ENCODE measurements at regions not wholly inside any gene's neighbourhood (a gene's known extent, or its start where the extent isn't known, plus 50 kb on each side); places are given as distances from the start of the nearest gene placed in this dataset.
"Not testable (repeated sequence)": the region's sequence is repeated elsewhere in the genome, so short reads cannot be mapped to it uniquely, and the experiment has no call there.

DNA sequence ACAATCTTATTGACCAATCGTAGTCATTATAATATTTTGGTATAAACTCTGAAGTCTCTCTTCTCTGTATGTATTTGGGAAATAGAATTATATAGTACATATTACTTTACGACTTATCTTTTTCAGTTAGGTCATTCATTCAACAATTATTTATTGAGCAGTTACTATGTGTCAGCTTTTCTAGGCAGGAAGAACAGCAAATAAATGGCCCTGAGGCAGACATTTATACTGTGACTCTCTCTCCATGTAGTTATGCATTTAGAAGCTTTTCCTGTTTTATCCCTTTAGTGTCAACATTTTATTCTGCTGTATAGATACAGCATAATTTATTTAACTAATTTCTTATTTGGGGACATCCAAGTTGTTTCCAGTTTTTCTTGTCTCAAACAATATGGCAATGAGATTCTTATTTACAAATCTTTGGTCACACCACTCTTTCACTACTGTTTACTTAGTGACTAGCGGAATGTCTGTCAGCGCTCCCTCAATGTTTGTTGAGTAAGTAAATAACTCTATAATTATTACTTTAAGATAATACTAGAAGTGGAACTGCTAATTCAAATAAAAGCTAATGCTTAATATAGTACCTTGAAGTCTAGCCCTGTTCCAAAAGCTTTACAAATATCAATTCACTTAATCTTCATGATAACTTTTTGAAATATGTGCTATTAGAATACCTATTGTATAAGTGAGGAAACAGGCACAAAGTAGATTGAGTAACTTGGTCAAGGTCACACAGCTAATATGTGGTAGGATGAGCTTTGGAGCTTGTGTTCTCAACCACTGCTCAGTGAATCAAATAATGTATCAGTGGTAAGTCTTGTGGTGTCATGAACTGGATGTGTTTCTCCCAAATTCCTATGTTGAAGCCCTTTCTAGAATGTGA, 465.6 kb downstream of the SIPA1L2 start:
- no peak for DNase-seq (ENCODE audit: low read depth)

DNA sequence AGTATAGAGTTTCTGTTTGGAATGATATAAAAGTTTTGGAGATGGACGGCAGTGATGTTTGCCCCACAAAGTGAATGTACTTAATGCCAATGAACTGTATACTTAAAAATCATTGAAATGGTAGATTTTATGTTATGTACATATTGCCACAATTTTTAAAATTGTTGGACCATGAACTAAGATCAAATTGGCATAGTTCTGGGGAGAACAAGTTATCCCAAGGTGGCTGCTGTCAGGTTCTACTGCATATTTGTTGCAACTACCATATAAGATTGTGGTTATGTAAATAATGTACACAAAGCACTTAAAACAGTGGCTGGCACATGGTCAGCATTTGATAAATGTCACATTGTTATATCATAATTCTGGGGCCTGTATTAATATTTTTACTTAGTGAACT, 466.4 kb downstream of the SIPA1L2 start:
- no peak for DNase-seq (ENCODE audit: low read depth)

GRCh38 chr1:232162001-232162400, 467.9 kb downstream of the SIPA1L2 start:
- no peak for DNase-seq (ENCODE audit: low read depth)

DNA sequence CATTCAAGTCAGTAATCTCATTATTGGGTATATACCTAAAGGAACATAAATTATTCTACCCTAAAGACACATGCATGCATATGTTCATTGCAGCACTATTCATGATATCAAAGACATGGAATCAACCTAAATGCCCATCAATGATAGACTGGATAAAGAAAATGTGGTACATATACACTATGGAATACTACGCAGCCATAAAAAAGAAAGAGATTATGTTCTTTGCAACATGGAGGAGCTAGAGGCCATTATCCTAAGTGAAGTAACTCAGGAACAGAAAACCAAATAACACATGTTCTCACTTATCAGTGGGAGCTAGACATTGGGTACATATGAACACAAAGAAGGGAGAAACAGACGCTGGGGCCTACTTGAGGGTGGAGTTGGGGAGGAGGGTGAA, 471.4 kb downstream of the SIPA1L2 start:
- not testable (repeated sequence) for DNase-seq (ENCODE audit: low read depth)

DNA sequence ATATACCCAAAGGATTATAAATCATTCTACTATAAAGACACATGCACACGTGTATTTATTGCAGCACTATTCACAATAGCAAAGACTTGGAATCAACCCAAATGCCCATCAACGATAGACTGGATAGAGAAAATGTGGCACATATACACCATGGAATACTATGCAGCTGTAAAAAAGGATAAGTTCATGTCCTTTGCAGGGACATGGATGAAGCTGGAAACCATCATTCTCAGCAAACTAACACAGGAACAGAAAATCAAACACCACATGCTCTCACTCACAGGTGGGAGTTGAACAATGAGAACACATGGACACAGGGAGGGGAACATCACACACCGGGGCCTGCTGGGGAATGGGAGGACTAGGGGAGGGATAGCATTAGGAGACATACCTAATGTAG, 473.9 kb downstream of the SIPA1L2 start:
- not testable (repeated sequence) for DNase-seq (ENCODE audit: low read depth)

DNA sequence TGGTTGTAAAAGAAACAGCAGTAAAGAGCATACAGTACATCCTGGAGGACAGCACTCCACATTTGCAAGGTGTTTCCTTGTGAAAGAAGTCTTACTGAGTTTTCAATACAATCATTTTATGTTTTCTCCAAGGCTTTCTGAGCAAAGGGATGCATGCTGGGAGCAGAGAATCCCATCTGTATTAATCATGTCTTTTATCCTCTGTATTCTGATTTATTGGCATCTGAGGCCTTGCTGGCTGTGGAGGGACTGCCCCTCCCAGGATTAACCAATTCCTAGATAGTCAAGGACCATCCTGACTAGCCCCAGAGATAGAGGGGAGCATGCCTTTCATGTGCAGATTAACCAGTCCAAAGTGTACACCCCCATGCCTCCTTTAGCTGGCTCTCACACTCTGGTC, 476.3 kb downstream of the SIPA1L2 start:
- DNase-seq (ENCODE audit: low read depth) = no peak

GRCh38 chr1:232150770-232151548, 479.0 kb downstream of the SIPA1L2 start:
- DNase-seq (ENCODE audit: low read depth) = no peak

GRCh38 chr1:232149287-232150201, 480.4 kb downstream of the SIPA1L2 start:
- peak; percentile 60 for DNase-seq (ENCODE audit: low read depth)

DNA sequence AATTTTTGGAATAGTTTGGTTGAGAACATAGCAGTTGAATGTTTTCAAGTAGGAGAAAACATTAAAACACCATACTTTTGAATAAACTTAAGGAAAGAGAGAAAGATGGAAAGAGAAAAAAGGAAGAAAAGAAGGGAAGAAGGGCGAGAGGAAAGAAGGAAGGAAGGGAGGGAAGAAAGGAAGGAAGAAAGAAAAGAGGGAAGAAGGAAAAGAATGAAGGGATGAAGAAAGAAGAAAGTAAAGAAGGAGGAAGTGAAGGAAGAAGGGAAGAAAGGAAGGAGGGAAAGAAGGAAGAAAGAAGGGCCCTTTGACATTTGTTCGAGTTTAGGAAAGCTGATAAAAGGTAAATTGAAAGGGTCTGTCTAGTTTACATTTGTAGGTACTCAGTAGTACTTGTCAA, 482.7 kb downstream of the SIPA1L2 start:
- no peak for DNase-seq (ENCODE audit: low read depth)

- DNase-seq (ENCODE audit: low read depth) = no peak
Measured at GRCh38 chr1:232146514-232146913, 483.4 kb downstream of the SIPA1L2 start.

- DNase-seq (ENCODE audit: low read depth) = no peak
Measured at GRCh38 chr1:232145768-232146167, 484.2 kb downstream of the SIPA1L2 start.

- no peak for DNase-seq (ENCODE audit: low read depth)
Measured at GRCh38 chr1:232144696-232145230, 485.2 kb downstream of the SIPA1L2 start.

DNA sequence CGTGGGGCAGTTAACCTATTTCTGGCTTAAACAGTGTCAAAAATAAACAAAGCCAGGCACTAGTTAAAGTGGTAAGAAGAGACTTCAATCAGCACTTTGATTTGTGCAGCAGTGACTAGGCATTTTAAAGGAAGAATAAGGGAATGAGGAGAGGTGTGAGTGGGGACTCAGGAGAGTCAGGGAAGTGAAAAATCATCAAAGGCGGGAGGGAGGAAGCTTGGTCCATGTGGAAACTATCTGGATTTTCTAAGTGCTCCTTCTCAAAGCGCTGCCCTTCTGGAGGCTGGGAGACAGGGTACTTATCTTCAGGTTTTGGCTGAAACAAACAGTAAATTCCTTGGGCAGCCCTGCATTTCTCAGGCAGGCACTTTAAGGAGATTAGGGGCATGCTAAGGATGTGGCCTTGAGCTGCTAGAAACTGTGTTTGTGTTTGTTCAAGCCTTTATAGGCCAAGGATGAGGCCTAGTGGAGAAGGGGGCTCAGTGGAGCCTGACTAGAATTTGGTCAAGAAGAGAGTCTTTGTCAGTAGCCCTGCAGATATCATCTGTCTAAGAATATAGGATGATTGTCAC, 486.5 kb downstream of the SIPA1L2 start:
- no peak for DNase-seq (ENCODE audit: low read depth)

DNA sequence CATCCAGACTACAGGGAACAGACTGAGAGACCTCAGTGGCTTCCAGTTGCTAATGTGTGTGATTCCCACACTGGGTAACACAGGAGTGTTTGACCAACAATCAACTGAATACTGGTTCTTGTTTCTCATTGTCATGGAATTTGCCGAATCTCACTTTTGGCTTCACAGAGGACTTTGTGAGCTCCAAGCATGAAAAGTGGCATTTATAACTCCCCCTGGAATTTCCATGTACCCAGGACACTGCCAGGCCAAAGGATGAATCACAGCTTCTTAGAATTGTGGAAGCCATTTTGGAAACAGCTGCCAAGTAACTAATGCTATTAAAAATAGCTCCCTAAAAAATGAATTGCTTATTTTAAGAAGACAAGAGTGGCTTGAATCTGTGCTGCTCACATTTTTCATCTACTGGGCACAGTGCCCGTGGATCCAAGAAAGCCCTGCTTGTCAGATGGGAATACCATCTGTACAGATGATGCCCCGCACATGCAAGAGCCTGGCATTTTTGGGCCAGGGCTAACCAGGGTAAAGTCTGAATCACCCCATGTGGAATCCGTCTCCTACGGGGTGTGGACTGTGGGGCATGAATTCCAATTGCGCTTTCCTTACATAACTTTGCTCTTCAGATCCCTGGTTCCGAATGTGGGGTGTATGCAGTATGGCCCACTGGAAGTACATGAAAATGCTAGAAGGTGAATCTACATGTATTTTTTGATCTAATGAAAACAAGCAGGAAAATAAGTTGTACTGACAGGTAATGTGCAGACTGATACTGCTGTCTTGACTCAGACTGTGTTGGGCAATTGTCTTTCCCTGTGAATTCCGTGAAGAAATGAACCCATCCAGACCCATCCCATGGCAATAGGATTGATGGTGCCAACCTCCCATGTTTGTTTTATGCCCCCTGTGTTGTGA, 487.3 kb downstream of the SIPA1L2 start:
- peak; percentile 97 for DNase-seq (ENCODE audit: low read depth)

DNA sequence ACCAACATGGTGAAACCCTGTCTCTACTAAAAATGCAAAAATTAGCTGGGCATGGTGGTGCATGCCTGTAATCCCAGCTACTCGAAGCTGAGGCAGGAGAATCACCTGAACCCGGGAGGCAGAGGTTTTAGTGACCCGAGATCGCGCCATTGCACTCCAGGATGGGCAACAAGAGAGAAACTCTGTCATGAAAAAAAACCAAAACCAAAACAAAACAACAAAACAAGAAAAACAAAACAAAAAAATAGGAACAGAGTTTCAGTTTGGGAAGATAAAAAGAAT, 488.8 kb downstream of the SIPA1L2 start:
- not testable (repeated sequence) for DNase-seq (ENCODE audit: low read depth)

DNA sequence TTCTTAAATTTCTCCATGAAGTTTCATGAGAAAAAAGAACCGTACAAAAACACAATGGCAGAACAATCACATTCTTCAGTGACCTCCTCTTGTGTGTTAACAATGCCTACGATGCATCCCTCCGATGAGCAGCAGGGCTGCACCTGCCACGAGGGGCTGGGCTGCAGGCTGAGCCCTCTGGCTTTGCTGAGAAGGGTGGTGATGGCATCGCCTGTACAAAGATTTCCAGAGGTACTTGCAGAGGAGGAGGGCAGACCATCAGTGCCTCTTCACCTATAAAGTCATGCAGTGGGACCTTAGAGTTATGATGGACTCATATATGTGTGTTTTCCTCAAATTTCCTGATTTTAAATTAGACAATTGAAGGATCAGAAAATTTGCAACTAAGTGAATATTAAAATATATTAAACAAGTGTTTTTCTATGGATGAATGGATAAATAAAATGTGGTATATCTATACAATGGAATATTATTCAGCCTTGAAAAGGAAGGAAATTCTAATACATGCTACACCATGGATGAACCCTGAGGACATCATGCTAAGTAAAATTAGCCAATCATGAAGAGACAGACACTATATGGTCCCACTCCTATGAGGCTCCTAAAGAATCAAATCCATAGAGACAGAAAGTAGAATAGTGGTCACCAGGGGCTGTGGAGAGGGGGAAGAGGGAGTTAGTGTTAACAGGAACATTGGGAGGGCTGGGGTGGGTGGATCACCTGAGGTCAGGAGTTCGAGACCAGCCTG, 489.3 kb downstream of the SIPA1L2 start:
- no peak for DNase-seq (ENCODE audit: low read depth)

DNA sequence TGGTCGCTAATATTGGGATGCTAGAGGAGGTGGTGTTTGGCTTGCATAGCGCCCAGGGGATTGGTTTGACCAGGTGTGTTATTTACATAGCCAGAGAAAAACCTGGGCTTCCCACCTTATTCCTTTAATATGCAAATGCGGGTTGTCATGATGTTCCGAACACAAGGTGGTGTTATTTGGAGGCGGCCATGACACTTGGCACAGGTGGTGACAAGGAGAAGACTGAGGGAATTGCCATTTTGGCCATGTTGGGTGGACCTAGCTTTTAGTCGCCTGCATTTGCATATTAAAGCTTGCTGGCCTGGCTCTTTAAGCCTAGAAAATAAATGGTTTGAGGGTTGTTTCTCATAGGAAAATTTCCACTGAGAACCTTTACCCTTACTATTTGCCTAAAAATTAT, 490.5 kb downstream of the SIPA1L2 start:
- no peak for DNase-seq (ENCODE audit: low read depth)

DNA sequence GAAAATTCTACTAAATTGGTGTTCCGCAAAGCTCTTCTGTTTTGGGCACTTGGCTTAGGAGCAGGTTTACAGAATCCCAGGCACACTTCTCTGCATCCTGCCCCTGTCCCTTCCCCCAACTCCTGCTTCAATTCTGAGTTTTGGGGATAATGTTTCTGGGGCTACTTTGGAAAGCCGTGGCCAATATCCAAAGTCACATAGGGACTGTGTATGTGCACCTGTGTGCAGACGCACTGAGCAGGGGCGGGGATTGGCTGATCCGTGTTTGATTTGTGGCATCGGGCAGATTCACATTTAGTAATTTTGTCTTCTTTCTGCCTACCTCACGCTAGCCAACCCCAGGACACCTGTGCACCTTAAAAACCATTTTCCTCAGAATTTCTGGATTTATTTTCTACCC, 491.9 kb downstream of the SIPA1L2 start:
- DNase-seq (ENCODE audit: low read depth) = no peak

GRCh38 chr1:232137066-232137465, 492.9 kb downstream of the SIPA1L2 start:
- DNase-seq (ENCODE audit: low read depth) = no peak

- DNase-seq (ENCODE audit: low read depth) = no peak
Measured at GRCh38 chr1:232136136-232136535, 493.8 kb downstream of the SIPA1L2 start.
